ENCODE measurements at regions not wholly inside any gene's neighbourhood (a gene's known extent, or its start where the extent isn't known, plus 50 kb on each side); places are given as distances from the start of the nearest gene placed in this dataset.

DNA sequence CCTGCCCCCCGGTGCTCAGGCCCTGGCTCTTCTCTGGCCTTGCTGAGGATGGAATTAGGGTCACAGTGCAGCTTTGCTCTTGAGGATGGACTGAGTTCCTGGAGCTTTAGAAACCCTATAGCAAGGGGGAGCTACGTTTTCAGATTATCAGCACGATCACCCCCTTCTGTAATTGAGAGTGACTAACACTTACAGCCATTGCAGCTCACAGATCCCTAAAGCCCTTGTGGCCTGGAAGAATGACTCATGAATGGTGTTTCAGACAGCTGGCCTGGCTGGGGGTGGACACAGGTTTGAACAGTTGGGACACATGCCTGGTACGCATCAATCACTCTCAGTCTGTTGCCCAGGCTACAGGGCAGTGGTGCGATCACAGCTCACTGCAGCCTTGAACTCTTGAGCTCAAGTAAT is 79.7 kb upstream of the IGFBP5 start:
- no peak for FAIRE-seq
- CTCF ChIA-PET = interaction anchor here (0.9 to 1.9 kb wide), 3 partner anchors 21 to 981 kb away, joined by 3 to 8 read pairs (median 4); no protein-coding TSS in a partner anchor
- no TSS peak for BruUV-seq (replicated peaks)

DNA sequence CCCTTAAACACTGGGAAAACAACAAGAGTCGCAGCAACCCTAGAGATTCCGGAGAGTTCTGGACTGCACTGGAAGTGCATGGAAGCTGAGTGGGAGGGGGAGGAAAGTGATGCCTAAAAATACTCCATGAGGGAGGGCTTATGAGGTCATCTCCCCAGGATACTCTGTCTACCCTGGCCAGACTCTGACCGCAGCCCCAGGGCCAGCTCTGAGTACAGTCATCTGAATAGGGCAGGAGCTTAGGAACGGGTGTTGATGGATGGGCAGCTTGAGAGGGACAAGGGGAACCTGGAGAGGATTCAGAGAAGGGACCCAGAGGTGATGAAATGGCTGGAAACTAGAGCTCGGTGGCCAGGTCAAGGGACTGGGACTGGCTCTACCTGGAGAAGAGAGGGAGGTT is 79.3 kb upstream of the IGFBP5 start:
- Histone ChIP-seq H3K4me1 (ENCODE audit: control insufficient read depth, extremely low read depth, insufficient read depth, low read length) (no peaks in the 10 kb centered on the region), H2AFZ (ENCODE audit: low read depth, low read length) (no peak overlapping the region), H3K4me2 (ENCODE audit: insufficient read depth, low read length) (no peak overlapping the region), H3K27ac (ENCODE audit: insufficient read depth, low read depth, low read length) (no peak overlapping the region), H4K20me1 (replicated peaks; ENCODE audit: control insufficient read depth, extremely low read depth, insufficient read depth, low read length) (no peaks in the 10 kb centered on the region), H3K79me2 (ENCODE audit: control insufficient read depth, insufficient read depth, low read length) (no peaks in the 10 kb centered on the region), H3K9ac (replicated peaks; ENCODE audit: extremely low read depth, insufficient read depth, low read length) (no peak overlapping the region), H3K9me1 (replicated peaks; ENCODE audit: control insufficient read depth, extremely low read depth, insufficient read depth, low read length) (no peaks in the 10 kb centered on the region), H3K27me3 (ENCODE audit: control insufficient read depth in 2 of 2, insufficient read depth in 2 of 2, low read length in 2 of 2) (peaks cover 0 to under 1% of the 10 kb centered on the region in 2 experiments), H3K4me3 (replicated peaks in 1 of 3; ENCODE audit: insufficient read depth in 1 of 3, low read depth in 1 of 3, low read length in 3 of 3) (no peak overlapping the region), H3K36me3 (ENCODE audit: control insufficient read depth in 2 of 2, extremely low read depth in 1 of 2, insufficient read depth in 2 of 2, low read length in 2 of 2) (no peaks in the 10 kb centered on the region), H3K9me3 (replicated peaks; ENCODE audit: control insufficient read depth, insufficient read depth, low read length) (no peaks in the 10 kb centered on the region)
- BruUV-seq (replicated peaks) = no TSS peak
- dilution Hi-C loops (cut with MboI; ENCODE audit: extremely low pct_ligation_motif_present, low sequenced_read_pairs) (no loop called here), intact Hi-C loops (cut with micrococcal nuclease) (loop anchor here (1.0 kb wide), 1 partner anchor 8 kb away; no protein-coding TSS in a partner anchor)
- CTCF ChIA-PET = interaction anchor here (0.9 to 1.9 kb wide), 3 partner anchors 20 to 982 kb away, joined by 3 to 8 read pairs (median 4); no protein-coding TSS in a partner anchor
- no peak for DNase-seq (ENCODE audit: low read depth, low spot score)
- POLR2A ChIA-PET = no interaction called here
- no peak for TF ChIP-seq MAX (IDR thresholded peaks at IDR 0.05; ENCODE audit: insufficient read depth, insufficient read length)
- no peak for TF ChIP-seq POLR2A (IDR thresholded peaks at IDR 0.05; ENCODE audit: low read depth, low read length)
- TF ChIP-seq EZH2 (IDR thresholded peaks at IDR 0.05; ENCODE audit: borderline replicate concordance, low read depth, low read length, severe bottlenecking) = no peak
- no peak for TF ChIP-seq CTCF (IDR thresholded peaks at IDR 0.05; ENCODE audit: extremely low read depth in 1 of 2, insufficient read depth in 1 of 2, low read depth in 1 of 2, low read length in 2 of 2)
- TF ChIP-seq GATA2 (IDR thresholded peaks at IDR 0.05; ENCODE audit: insufficient read depth, insufficient read length, low read depth, low read length) = no peak
- TF ChIP-seq POLR2AphosphoS5 (IDR thresholded peaks at IDR 0.05; ENCODE audit: insufficient read depth, low read depth, low read length) = no peak
- TF ChIP-seq FOS (IDR thresholded peaks at IDR 0.05; ENCODE audit: borderline replicate concordance, insufficient read depth, low read length) = no peak
- no peak for TF ChIP-seq JUN (IDR thresholded peaks at IDR 0.05; ENCODE audit: borderline replicate concordance, insufficient read depth, insufficient read length, low read depth)
- no peak for TF ChIP-seq MYC (IDR thresholded peaks at IDR 0.05; ENCODE audit: low read depth, low read length)
- FAIRE-seq = no peak

More for the DNA sequence above, 79.7 kb upstream of the IGFBP5 start:
- Histone ChIP-seq H3K9me3 (replicated peaks; ENCODE audit: control insufficient read depth, insufficient read depth, low read length) (no peaks in the 10 kb centered on the region), H2AFZ (ENCODE audit: low read depth, low read length) (no peak overlapping the region), H3K36me3 (ENCODE audit: control insufficient read depth in 2 of 2, extremely low read depth in 1 of 2, insufficient read depth in 2 of 2, low read length in 2 of 2) (no peaks in the 10 kb centered on the region), H3K79me2 (ENCODE audit: control insufficient read depth, insufficient read depth, low read length) (no peaks in the 10 kb centered on the region), H3K4me1 (ENCODE audit: control insufficient read depth, extremely low read depth, insufficient read depth, low read length) (no peaks in the 10 kb centered on the region), H3K9me1 (replicated peaks; ENCODE audit: control insufficient read depth, extremely low read depth, insufficient read depth, low read length) (no peaks in the 10 kb centered on the region), H3K9ac (replicated peaks; ENCODE audit: extremely low read depth, insufficient read depth, low read length) (no peak overlapping the region), H3K4me3 (replicated peaks in 1 of 3; ENCODE audit: insufficient read depth in 1 of 3, low read depth in 1 of 3, low read length in 3 of 3) (no peak overlapping the region), H4K20me1 (replicated peaks; ENCODE audit: control insufficient read depth, extremely low read depth, insufficient read depth, low read length) (no peaks in the 10 kb centered on the region), H3K27me3 (ENCODE audit: control insufficient read depth in 2 of 2, insufficient read depth in 2 of 2, low read length in 2 of 2) (no peaks in the 10 kb centered on the region), H3K4me2 (ENCODE audit: insufficient read depth, low read length) (no peak overlapping the region), H3K27ac (ENCODE audit: insufficient read depth, low read depth, low read length) (no peak overlapping the region)
- no peak for TF ChIP-seq POLR2AphosphoS5 (IDR thresholded peaks at IDR 0.05; ENCODE audit: insufficient read depth, low read depth, low read length)
- peak; percentile 31 for TF ChIP-seq GATA2 (IDR thresholded peaks at IDR 0.05; ENCODE audit: insufficient read depth, insufficient read length, low read depth, low read length)
- TF ChIP-seq JUN (IDR thresholded peaks at IDR 0.05; ENCODE audit: borderline replicate concordance, insufficient read depth, insufficient read length, low read depth) = no peak
- peak; percentile 24 for TF ChIP-seq FOS (IDR thresholded peaks at IDR 0.05; ENCODE audit: borderline replicate concordance, insufficient read depth, low read length)
- intact Hi-C loops (cut with micrococcal nuclease) (loop anchor here (1.0 kb wide), 1 partner anchor 9 kb away; no protein-coding TSS in a partner anchor), dilution Hi-C loops (cut with MboI; ENCODE audit: extremely low pct_ligation_motif_present, low sequenced_read_pairs) (no loop called here)
- POLR2A ChIA-PET = no interaction called here
- DNase-seq (ENCODE audit: low read depth, low spot score) = no peak
